ENCODE measurements at regions not wholly inside any gene's neighbourhood (a gene's known extent, or its start where the extent isn't known, plus 50 kb on each side); places are given as distances from the start of the nearest gene placed in this dataset.

GRCh38 chr4:111014537-111014936 is 391.7 kb upstream of the PITX2 start:
- TF ChIP-seq, protein P1, sequence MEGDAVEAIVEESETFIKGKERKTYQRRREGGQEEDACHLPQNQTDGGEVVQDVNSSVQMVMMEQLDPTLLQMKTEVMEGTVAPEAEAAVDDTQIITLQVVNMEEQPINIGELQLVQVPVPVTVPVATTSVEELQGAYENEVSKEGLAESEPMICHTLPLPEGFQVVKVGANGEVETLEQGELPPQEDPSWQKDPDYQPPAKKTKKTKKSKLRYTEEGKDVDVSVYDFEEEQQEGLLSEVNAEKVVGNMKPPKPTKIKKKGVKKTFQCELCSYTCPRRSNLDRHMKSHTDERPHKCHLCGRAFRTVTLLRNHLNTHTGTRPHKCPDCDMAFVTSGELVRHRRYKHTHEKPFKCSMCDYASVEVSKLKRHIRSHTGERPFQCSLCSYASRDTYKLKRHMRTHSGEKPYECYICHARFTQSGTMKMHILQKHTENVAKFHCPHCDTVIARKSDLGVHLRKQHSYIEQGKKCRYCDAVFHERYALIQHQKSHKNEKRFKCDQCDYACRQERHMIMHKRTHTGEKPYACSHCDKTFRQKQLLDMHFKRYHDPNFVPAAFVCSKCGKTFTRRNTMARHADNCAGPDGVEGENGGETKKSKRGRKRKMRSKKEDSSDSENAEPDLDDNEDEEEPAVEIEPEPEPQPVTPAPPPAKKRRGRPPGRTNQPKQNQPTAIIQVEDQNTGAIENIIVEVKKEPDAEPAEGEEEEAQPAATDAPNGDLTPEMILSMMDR (IDR thresholded peaks at IDR 0.05), result no peak
- TF ChIP-seq ZFX (IDR thresholded peaks at IDR 0.05; ENCODE audit: borderline replicate concordance), result no peak
